HG03460 (cell line): ENCODE measurements at regions not wholly inside any gene's neighbourhood (a gene's known extent, or its start where the extent isn't known, plus 50 kb on each side); places are given as distances from the start of the nearest gene placed in this dataset.
"Not testable (repeated sequence)": the region's sequence is repeated elsewhere in the genome, so short reads cannot be mapped to it uniquely, and the experiment has no call there.

Experiments used
- ATAC-seq: cut with Tn5 transposase; IDR thresholded peaks from one replicate; pipeline ENCODE4 v1.9.1; 2021; ENCODE audit not compliant: unreplicated experiment

- ATAC-seq, result no peak
Measured at GRCh38 chr13:87444135-87444534, 227.0 kb upstream of the SLITRK5 start.

DNA sequence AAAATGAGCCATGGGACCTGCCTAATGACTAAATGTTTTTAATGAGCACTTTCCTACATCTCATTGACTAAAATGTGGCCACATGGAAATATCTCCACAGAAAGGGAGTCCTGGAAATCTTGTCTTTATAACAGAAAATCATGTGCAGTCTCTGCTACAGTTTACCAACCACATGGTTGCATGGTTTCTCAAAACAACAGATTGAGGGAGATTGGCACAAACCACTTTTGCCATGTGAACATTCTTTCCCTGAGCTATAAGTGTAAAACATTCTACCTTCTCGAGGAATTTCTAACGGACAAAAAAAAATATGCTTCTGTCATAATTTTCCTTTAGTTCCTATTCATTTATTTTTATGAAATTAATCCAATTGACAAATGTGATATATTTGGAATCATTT, 218.9 kb upstream of the SLITRK5 start:
- ATAC-seq, result no peak

DNA sequence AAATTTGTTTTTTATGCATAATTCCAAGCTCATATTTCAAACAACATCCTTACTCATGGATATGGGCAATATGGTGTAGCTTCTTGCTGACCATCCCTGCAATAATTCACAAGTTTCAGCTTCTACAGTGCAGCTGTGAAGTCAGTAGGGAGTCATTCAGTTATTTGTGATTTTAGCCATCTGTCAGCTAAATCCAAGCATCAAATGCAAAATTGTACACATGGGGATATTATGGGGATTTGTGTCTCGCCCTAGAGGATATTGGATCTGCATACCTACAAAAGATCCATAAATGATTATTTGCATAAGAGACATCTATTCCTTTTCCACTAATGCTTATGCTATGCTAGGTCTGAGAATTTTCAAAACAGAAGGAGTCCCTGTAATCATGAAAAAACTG, 217.9 kb upstream of the SLITRK5 start:
- no peak for ATAC-seq

GRCh38 chr13:87459419-87459818, 211.8 kb upstream of the SLITRK5 start:
- ATAC-seq, result no peak

DNA sequence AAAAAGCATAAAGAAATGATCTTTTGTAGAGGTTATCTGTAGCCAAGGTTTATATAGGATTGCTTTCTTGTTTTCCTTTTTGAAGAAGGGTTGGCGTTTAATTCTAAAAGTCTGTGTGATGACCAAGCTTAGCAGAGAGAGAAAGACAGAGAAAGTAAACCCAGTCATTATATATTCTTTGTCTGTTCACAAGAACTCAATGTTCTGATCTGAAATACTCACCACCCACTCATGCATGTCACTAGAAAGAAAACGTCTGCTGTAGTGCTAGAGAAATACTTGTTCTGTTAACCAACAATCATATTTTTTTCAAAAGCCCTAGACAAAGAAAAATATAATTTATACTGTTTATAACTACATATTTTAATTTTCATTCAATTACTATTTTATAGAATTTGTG, 173.7 kb upstream of the SLITRK5 start:
- ATAC-seq, result no peak

GRCh38 chr13:87498681-87499080, 172.5 kb upstream of the SLITRK5 start:
- ATAC-seq, result no peak

DNA sequence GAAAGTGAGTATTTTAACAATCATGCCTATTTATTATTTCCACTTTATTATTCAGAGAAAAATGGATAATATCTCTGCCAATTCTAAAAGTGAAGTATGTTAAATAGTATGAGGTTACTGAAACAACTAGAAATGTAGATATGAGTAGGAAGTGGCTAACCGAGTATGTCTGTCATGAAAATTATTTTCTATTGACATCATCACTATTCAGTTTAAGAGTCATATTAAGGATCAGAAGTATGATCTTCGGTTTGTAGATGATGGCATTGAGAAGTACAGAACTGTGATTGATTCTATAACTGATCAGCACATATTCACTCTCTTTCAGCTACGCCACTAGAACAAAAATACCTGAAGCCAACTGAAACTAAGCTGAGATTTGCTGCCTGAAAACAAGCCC, 146.4 kb upstream of the SLITRK5 start:
- no peak for ATAC-seq

GRCh38 chr13:87533776-87534175, 137.4 kb upstream of the SLITRK5 start:
- no peak for ATAC-seq

- ATAC-seq, result no peak
Measured at GRCh38 chr13:87535911-87536310, 135.3 kb upstream of the SLITRK5 start.

- peak; percentile 67 for ATAC-seq
Measured at GRCh38 chr13:87536499-87536898, 134.7 kb upstream of the SLITRK5 start.

DNA sequence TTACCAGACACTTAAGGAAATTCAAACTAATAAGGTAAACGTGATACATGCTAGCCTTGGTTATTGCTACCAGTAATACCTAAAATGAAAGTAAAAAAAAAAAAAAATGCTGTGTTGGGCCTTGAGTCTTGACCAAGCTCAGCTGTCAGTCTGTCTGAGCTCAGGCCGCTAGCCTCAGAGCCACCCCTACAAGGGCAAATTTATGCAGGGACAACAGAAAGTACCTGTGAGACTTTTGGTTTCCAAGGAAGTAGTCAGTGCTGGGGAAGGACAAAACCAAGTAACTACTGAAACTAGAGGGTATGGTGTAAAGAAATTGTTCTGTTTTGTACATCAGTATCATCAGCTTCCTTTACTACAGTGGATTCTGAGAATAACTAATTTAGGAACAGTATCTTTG, 134.3 kb upstream of the SLITRK5 start:
- ATAC-seq, result peak; percentile 94

DNA sequence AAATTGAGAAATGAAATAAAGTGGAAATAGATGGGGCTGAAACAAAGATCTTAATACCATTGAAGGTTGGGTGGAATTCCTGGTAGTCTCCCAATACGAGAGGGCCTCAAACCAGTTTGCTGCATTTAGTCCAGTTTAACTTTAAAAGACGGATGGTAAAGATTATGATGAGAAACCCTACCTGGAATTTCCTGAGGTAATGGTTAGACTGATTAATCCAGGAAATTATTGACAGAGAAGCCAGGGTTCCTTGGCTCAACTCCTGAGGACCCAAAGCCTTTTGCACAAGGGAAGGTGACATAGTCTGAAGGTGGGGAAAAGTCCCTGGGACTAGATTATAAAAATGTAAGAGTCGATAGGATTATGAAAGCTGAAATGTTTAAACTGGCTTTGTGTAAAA, 133.2 kb upstream of the SLITRK5 start:
- ATAC-seq, result no peak

GRCh38 chr13:87538366-87539052, 132.7 kb upstream of the SLITRK5 start:
- ATAC-seq, result no peak

DNA sequence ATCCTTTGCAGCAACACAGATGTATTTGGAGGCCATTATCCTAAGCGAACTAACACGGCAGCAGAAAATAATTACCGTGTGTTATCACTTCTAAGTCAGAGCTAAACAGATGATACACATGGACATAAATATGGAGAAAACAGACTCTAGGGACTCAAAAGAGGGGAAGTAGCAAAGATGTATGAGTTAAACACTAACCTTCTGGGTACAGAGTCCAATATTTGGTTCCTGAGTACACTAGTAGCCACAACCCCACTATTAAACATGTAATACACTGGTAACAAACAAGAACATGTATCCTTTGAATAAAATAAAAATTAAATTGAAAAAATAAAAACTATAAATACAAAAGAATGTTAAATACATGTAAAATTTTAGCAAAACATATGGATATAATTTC, 118.0 kb upstream of the SLITRK5 start:
- ATAC-seq, result no peak

- no peak for ATAC-seq
Measured at GRCh38 chr13:87554045-87554444, 117.1 kb upstream of the SLITRK5 start.

DNA sequence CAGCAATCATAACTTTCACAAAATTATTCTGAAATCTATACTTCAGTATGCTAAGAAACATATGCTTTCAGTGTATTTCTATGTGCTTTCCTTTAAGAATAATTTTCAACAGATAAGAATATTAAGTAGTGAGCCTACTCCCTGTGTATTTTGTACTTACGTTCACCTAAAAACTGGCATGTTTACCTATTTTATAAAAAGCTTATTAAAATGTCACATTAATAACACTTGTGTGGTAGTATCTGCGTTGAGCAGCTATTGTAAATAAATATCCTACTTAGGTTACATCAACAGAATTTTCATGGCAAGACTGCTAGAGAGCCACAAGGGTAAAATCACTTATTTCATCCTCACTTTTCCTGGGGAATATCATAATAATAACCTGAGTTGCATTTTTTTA, 113.4 kb upstream of the SLITRK5 start:
- no peak for ATAC-seq

DNA sequence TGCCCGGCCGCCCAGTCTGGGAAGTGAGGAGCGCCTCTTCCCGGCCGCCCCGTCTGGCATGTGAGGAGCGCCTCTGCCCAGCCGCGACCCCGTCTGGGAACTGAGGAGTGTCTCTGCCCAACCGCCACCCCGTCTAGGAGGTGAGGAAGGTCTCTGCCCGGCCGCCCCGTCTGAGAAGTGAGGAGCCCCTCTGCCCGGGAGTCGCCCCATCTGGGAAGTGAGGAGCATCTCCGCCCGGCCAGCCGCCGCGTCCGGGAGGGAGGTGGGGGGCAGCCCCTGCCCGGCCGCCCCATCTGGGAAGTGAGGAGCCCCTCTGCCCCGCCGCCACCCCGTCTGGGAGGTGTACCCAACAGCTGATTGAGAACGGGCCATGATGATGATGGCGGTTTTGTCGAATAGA, 109.6 kb upstream of the SLITRK5 start:
- ATAC-seq, result not testable (repeated sequence)

DNA sequence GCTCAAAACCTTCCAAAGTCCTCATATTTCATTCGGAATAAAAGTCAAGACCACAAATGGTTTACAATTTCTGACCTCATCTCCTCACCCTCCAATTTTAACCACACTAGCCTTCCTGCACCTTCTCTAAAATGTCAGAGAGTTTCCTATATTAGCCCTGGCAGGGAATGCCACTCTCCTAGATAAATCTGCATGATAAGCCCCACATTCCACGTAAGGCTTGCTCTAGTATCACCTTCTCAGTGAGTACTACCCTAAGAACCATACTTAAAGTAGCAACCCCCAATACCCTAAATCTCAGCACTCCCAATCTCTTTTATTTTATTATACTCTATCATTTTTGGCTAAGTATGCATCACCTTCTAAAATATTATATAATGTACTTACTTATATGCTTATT, 100.5 kb upstream of the SLITRK5 start:
- no peak for ATAC-seq

- no peak for ATAC-seq
Measured at GRCh38 chr13:87582399-87582798, 88.8 kb upstream of the SLITRK5 start.

DNA sequence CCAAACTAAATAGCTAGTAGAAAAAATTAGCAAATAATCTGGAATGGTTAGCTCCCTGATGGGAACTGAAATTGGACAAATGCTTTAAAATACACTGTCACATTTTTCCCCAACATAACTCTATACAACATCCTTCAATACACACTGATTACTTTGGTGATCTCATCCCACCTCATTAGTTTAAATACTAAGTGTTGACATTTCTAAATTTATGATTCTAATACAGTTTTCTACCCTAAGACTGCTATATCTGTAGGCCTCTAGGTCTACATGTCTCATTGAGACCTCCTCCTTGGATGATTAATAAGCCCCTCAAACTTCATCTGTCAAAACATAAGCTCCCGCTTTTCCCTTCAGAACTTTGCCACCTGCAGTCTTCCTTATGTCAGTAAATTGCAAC, 80.7 kb upstream of the SLITRK5 start:
- no peak for ATAC-seq

GRCh38 chr13:87604437-87604836, 66.7 kb upstream of the SLITRK5 start:
- not testable (repeated sequence) for ATAC-seq

DNA sequence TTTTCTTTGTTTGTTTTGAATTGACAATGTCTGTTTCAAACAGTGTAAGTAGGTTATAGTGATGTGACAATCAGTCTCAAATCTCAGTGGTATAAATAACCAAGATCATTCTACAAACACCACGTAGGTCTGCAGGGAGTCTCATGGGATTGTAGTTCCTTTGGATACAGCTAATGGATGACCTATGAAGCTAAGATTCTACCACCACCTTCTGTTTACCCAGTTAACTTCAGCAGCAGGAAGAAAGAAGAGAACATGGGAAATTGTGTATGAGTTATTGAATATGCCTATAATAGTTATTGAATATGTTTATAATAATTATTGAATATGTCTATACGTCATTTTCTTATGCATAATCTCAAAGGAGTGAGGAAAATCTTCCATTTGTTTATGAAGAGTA, 63.9 kb upstream of the SLITRK5 start:
- ATAC-seq, result no peak

- no peak for ATAC-seq
Measured at GRCh38 chr13:87614276-87614675, 56.9 kb upstream of the SLITRK5 start.
